Transverse colon (tissue), 4 donors: ENCODE measurements at regions not wholly inside any gene's neighbourhood (a gene's known extent, or its start where the extent isn't known, plus 50 kb on each side); places are given as distances from the start of the nearest gene placed in this dataset.

ENCODE experiments used
- DNase-seq: peaks from one replicate; pipeline ENCODE4 v3.0.0-alpha.2; 2019
- H3K27ac ChIP-seq, 4 donors: fragments of 200-600 bp; sonication (generic); 2 replicates each; pipeline ENCODE4 v1.5.1; 2016 to 2018; ENCODE audit warnings: inconsistent platforms in 4 of 4
- H3K27me3 ChIP-seq: fragments of 200-600 bp; sonication (generic); 2 replicates; pipeline ENCODE4 v1.5.1; 2017; ENCODE audit warnings: inconsistent platforms
- H3K36me3 ChIP-seq, 4 donors: fragments of 200-600 bp; sonication (generic); 2 replicates each; pipeline ENCODE4 v1.5.1; 2017 to 2019; ENCODE audit warnings: inconsistent platforms in 4 of 4
- H3K4me1 ChIP-seq, 4 donors: fragments of 200-600 bp; sonication (generic); 2 replicates each; pipeline ENCODE4 v1.5.1; 2017 to 2020; ENCODE audit warnings: inconsistent platforms in 4 of 4
- H3K4me3 ChIP-seq, 4 donors: fragments of 200-600 bp; sonication (generic); 1 replicate in 1 of 4; 2 replicates in 3 of 4; pipeline versions ENCODE4 v1.5.1 to v1.6.1; 2017 to 2019; ENCODE audit warnings: inconsistent platforms in 4 of 4
- H3K9me3 ChIP-seq, 2 donors: fragments of 200-600 bp; sonication (generic); 2 replicates each; pipeline ENCODE4 v1.5.1; 2017 to 2019; ENCODE audit warnings: inconsistent platforms in 2 of 2
- EP300 ChIP-seq: sonication (generic); formaldehyde crosslinking; IDR thresholded peaks from one replicate; pipeline ENCODE4 v1.6.1; 2017; ENCODE audit warnings: antibody characterized with exemption, low read depth
- POLR2A ChIP-seq: fragments of 450-650 bp; IDR thresholded peaks from one replicate; pipeline ENCODE4 v1.6.1; 2016; ENCODE audit warnings: antibody characterized with exemption, mild to moderate bottlenecking, moderate library complexity
- POLR2AphosphoS5 ChIP-seq, 3 donors: sonication (generic); formaldehyde crosslinking; IDR thresholded peaks; one replicate each; pipeline ENCODE4 v1.6.1; 2016; ENCODE audit warnings: antibody characterized with exemption in 3 of 3
- WGBS, 2 donors: methylation state at CpG; one replicate each; pipeline ENCODE4 v1.1.5; 2018; ENCODE audit warnings: low coverage in 1 of 2; 5-methylcytosine and 5-hydroxymethylcytosine counted together
- in situ Hi-C, 4 donors: fragments of 200-750 bp; cut with MboI; loops; one replicate each; pipeline versions ENCODE4 v1.15.0 to v1.15.1; 2017; ENCODE audit warnings: low sequenced_read_pairs in 3 of 4, low pct_ligation_motif_present in 1 of 4, low pct_unique_long_range_greater_than_20kb in 1 of 4
- intact Hi-C: fragments of 100-400 bp; cut with DNase I; formaldehyde crosslinking; loops from one replicate; pipeline ENCODE4 v1.15.1; 2023; ENCODE audit warnings: low total_unique reads
- TF ChIP-seq, protein P1 (sequence below), 5 experiments: fragments of 200-600 bp in 3 of 5; fragments of 450-650 bp in 2 of 5; sonication (generic) in 3 of 5; IDR thresholded peaks; 1 replicate in 2 of 5; 2 replicates in 3 of 5; pipeline ENCODE4 v1.5.1; 2016 to 2017; ENCODE audit warnings: antibody characterized with exemption in 5 of 5, inconsistent platforms in 3 of 5, mild to moderate bottlenecking in 2 of 5, moderate library complexity in 1 of 5

DNA sequence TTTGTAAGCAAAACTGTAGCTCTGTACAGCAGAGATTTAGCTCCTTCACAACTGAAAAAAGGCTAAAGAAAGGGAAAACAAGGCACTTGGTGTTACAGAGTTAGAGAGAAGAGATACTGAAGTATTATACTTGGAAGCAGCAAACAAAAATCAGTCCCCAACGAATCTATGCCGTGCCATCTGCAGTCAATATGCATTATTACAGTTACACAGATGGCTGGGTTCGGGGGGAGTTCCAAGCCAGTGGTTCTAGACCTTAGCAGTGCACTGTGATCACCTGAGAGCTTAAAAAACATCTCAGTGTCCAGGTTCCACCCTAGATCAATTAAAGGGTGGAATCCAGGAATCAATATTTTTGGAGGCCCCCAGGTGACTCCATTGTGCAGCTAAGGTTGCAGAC, 489.9 kb downstream of the SHISA9 start:
- no peaks in the 10 kb centered on the region for H3K27me3 ChIP-seq
- H3K4me3 ChIP-seq, result no peak overlapping the region
- H3K4me1 ChIP-seq, result no peaks in the 10 kb centered on the region
- intact Hi-C loops (no loop called here), in situ Hi-C loops (no loop called here)
- H3K9me3 ChIP-seq, result peaks cover 0 to 7% of the 10 kb centered on the region in 2 donors
- DNase-seq, result no peak
- H3K27ac ChIP-seq, result no peak overlapping the region
- TF ChIP-seq, protein P1, sequence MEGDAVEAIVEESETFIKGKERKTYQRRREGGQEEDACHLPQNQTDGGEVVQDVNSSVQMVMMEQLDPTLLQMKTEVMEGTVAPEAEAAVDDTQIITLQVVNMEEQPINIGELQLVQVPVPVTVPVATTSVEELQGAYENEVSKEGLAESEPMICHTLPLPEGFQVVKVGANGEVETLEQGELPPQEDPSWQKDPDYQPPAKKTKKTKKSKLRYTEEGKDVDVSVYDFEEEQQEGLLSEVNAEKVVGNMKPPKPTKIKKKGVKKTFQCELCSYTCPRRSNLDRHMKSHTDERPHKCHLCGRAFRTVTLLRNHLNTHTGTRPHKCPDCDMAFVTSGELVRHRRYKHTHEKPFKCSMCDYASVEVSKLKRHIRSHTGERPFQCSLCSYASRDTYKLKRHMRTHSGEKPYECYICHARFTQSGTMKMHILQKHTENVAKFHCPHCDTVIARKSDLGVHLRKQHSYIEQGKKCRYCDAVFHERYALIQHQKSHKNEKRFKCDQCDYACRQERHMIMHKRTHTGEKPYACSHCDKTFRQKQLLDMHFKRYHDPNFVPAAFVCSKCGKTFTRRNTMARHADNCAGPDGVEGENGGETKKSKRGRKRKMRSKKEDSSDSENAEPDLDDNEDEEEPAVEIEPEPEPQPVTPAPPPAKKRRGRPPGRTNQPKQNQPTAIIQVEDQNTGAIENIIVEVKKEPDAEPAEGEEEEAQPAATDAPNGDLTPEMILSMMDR (IDR thresholded peaks at IDR 0.05), result no peak
- TF ChIP-seq POLR2AphosphoS5 (IDR thresholded peaks at IDR 0.05), result no peak
- TF ChIP-seq POLR2A, result no peak
- no peaks in the 10 kb centered on the region for H3K36me3 ChIP-seq
- WGBS, 2 donors, result 64 to 65% methylated on average over 2 to 3 of the region's 3 CpGs

DNA sequence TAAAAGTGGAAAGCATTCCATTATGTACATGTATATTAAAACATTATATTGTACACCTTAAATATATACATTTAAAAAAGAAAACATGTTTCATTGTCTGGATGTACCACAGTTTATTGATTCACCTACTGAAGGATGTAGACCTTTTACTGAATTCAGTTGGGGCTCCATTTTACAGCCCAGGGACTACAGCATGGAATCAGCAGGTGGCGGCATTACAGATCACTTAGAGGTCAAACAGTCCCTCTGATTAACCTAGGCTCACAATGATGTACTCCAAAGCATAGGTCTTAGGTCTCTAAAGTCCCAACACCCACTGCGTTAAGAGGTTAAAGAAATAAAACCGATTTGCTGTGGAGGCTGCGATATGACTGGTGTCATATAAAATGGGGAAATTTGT, 490.9 kb downstream of the SHISA9 start:
- Histone ChIP-seq H3K9me3 (no peaks in the 10 kb centered on the region), H3K4me3 (no peak overlapping the region), H3K4me1 (no peaks in the 10 kb centered on the region), H3K27ac (no peak overlapping the region), H3K27me3 (no peaks in the 10 kb centered on the region), H3K36me3 (no peaks in the 10 kb centered on the region)
- DNase-seq, result no peak
- WGBS, 2 donors, result 83 to 95% methylated on average over 3 to 4 of the region's 4 CpGs
- intact Hi-C loops (no loop called here), in situ Hi-C loops (no loop called here)
- TF ChIP-seq EP300 (no peak), POLR2A (no peak), POLR2AphosphoS5 (IDR thresholded peaks at IDR 0.05) (no peak)
- TF ChIP-seq, protein P1 (IDR thresholded peaks at IDR 0.05), result no peak

DNA sequence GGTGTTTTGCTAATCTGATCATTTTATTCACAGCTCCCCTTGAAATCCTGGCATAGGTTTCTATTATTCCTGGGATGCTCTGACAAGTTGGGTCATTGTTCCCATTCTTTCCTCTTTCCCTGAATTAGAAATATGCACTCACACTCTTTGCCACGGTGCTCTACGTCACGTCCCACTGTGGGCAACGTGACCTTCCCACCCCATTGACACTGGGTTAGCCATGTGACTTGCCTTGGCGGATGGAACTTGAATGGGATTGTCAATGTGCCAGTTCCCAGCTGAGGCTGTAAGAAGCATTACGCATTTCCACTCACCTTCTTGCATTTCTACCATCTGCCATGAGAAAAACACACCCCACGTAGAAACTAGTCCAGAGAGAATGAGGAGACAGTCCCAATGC, 492.4 kb downstream of the SHISA9 start:
- Histone ChIP-seq H3K9me3 (no peaks in the 10 kb centered on the region), H3K27me3 (no peaks in the 10 kb centered on the region), H3K27ac (no peak overlapping the region), H3K4me1 (no peaks in the 10 kb centered on the region), H3K4me3 (no peak overlapping the region), H3K36me3 (no peaks in the 10 kb centered on the region)
- in situ Hi-C loops, result no loop called here
- intact Hi-C loops, result no loop called here
- DNase-seq, result no peak
- no peak for TF ChIP-seq EP300
- TF ChIP-seq POLR2AphosphoS5 (IDR thresholded peaks at IDR 0.05), result no peak
- TF ChIP-seq, protein P1 (IDR thresholded peaks at IDR 0.05), result no peak
- no peak for TF ChIP-seq POLR2A
- 74 to 86% methylated on average over 5 to 7 of the region's 7 CpGs for WGBS, 2 donors

DNA sequence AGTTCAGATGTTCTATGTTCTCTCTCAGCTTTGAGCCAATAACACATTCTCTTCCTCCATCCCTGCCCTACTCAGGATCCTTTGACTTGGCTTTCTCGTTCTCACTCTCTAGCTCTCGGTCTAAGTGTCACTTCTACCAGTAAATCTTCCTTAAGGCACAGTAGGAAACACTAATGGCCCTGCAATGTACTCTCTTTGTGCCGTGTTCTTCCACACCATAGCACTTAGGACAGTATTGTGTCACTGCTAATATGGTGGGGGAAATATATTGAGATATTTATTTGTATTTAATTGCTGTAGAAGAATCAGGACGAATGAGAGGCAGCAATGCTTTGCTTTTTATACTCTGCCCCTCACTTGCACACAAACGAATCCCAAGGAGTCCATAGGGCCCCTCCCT, 493.1 kb downstream of the SHISA9 start:
- intact Hi-C loops (no loop called here), in situ Hi-C loops (no loop called here)
- TF ChIP-seq POLR2A (no peak), EP300 (no peak), POLR2AphosphoS5 (IDR thresholded peaks at IDR 0.05) (no peak)
- TF ChIP-seq, protein P1 (IDR thresholded peaks at IDR 0.05), result no peak
- no peaks in the 10 kb centered on the region for H3K4me1 ChIP-seq
- no peaks in the 10 kb centered on the region for H3K27me3 ChIP-seq
- no peak overlapping the region for H3K27ac ChIP-seq
- H3K36me3 ChIP-seq, result no peaks in the 10 kb centered on the region
- no peaks in the 10 kb centered on the region for H3K9me3 ChIP-seq
- DNase-seq, result no peak
- WGBS, 2 donors, result 0 to 41% methylated on average over 1 to 5 of the region's 5 CpGs
- no peak overlapping the region for H3K4me3 ChIP-seq
